Psoas muscle (tissue), 7 donors: ENCODE measurements at regions not wholly inside any gene's neighbourhood (a gene's known extent, or its start where the extent isn't known, plus 50 kb on each side); places are given as distances from the start of the nearest gene placed in this dataset.

Experiments
- ATAC-seq, 4 donors: fragments of 200-7000 bp; cut with Tn5 transposase; one replicate each; pipeline ENCODE4 v1.9.1; 2020; ENCODE audit warnings: moderate library complexity in 3 of 4, mild to moderate bottlenecking in 2 of 4
- DNase-seq, 2 donors: peaks; one replicate each; pipeline ENCODE4 v3.0.0-alpha.2; 2020
- H3K27ac ChIP-seq: fragments of 200-600 bp; one replicate; pipeline ENCODE4 v1.8.0; 2022
- H3K27me3 ChIP-seq, 3 donors: fragments of 200-600 bp in 1 of 3; one replicate each; pipeline versions ENCODE4 v1.6.1 to v1.8.0; 2013 to 2022; ENCODE audit warnings: low read length in 2 of 3, mild to moderate bottlenecking in 2 of 3, moderate library complexity in 1 of 3; ENCODE audit not compliant: insufficient read depth in 3 of 3
- H3K36me3 ChIP-seq, 2 donors: fragments of 200-600 bp in 1 of 2; one replicate each; pipeline versions ENCODE4 v1.6.1 to v1.8.0; 2013 to 2022; ENCODE audit warnings: low read depth in 1 of 2, mild to moderate bottlenecking in 1 of 2, moderate library complexity in 1 of 2; ENCODE audit not compliant: insufficient read depth in 1 of 2
- H3K4me1 ChIP-seq: fragments of 200-600 bp; one replicate; pipeline ENCODE4 v1.8.0; 2022
- H3K4me3 ChIP-seq: fragments of 200-600 bp; one replicate; pipeline ENCODE4 v1.8.0; 2022; ENCODE audit warnings: mild to moderate bottlenecking
- H3K9me3 ChIP-seq: fragments of 200-600 bp; one replicate; pipeline ENCODE4 v1.8.0; 2022
- WGBS, 3 donors: extraction: QIAGEN DNeasy Blood & Tissue Kit; methylation state at CpG; one replicate each; pipeline versions ENCODE4 v1.1.6 to v1.1.7; 2013; 5-methylcytosine and 5-hydroxymethylcytosine counted together
- intact Hi-C, 2 donors: fragments of 100-400 bp; cut with DNase I; formaldehyde crosslinking; loops; one replicate each; pipeline versions ENCODE4 v1.11.0 to v1.14.2; 2022
- TF ChIP-seq, protein P1 (sequence below): fragments of 200-600 bp; IDR thresholded peaks from one replicate; pipeline ENCODE4 v1.8.0; 2022; ENCODE audit warnings: antibody characterized with exemption
- donor health status: healthy with polysubstance abuse.
- donor health status: DM: no; HTN: no; CAD: no; lungs with moderate emphysema.
- donor health status: Bipolar disorder and iron deficiency.
- donor health status: healthy.
- donor health status: DM: yes; HTN: yes; CAD: no.
- donor health status: DM: no; HTN: no; CAD: no.
- donor health status: DM: yes; HTN: yes; CAD: no.

DNA sequence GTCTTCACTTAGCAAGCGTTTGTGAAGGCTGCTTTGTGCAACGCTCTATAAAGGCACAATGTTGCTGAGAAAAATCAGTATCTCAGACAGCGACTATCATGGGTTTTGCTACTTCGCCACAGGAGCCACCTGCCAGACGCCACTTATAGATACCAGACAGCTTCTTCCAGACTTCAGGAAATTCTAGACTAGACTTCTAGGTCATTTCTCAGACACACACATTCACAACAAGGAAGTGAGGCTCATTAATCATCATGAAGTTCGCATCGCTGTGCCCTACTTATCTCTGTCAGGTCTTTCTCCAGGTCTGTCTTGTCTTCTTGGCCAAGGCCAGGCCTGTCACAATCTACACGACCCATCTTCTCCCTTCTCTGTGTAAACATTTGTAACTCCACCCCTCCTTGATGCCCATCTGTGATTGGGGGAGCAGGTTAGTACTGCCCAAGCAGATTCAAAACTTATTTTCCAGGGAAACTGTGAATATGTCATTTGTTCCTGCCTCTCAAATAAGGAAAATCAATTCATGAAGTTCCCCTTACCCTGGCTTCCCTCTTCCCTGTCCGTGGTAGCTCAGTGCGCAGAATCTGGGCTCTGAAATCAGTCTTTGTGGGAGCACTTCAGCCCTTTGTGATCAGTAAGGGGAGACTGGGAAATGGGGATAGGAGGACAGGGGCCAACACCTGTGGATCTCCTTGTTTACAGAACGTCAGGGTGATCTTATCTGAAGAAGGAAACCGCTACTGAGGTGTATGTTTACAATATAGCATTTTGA lies 115.5 kb downstream of the TNFAIP3 start:
- TF ChIP-seq, protein P1, sequence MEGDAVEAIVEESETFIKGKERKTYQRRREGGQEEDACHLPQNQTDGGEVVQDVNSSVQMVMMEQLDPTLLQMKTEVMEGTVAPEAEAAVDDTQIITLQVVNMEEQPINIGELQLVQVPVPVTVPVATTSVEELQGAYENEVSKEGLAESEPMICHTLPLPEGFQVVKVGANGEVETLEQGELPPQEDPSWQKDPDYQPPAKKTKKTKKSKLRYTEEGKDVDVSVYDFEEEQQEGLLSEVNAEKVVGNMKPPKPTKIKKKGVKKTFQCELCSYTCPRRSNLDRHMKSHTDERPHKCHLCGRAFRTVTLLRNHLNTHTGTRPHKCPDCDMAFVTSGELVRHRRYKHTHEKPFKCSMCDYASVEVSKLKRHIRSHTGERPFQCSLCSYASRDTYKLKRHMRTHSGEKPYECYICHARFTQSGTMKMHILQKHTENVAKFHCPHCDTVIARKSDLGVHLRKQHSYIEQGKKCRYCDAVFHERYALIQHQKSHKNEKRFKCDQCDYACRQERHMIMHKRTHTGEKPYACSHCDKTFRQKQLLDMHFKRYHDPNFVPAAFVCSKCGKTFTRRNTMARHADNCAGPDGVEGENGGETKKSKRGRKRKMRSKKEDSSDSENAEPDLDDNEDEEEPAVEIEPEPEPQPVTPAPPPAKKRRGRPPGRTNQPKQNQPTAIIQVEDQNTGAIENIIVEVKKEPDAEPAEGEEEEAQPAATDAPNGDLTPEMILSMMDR = no peak
- Histone ChIP-seq H3K4me3 (no peak overlapping the region), H3K36me3 (no peaks in the 10 kb centered on the region), H3K27me3 (peaks cover 0 to 3% (median 1%) of the 10 kb centered on the region in 3 donors), H3K9me3 (no peaks in the 10 kb centered on the region), H3K27ac (no peak overlapping the region), H3K4me1 (no peaks in the 10 kb centered on the region)
- DNase-seq (no peak), ATAC-seq (no peak)
- intact Hi-C loops = no loop called here
- 70 to 74% (median 72%) methylated on average over 12 of the region's 12 CpGs for WGBS, 3 donors

DNA sequence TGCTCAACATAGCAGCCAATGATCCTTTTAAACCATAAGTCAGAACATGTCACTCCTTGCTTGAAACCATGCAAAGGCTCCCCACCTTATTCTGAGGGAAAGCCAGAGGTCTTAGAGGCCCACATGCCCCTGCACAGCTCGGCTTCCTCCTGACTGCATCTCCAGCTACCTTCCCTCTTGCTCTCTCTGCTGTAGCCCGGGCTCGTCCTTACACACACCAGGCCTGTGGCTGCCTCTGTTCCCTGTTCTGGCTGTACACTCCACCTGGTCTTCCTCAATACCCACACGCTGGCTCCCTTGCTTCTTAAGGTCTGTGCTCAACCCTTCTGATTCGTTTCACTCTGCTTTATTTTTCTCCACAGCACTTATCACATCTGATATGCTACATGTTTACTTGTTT lies 116.2 kb downstream of the TNFAIP3 start:
- H3K27ac ChIP-seq = no peak overlapping the region
- TF ChIP-seq, protein P1 = no peak
- intact Hi-C loops = no loop called here
- no peaks in the 10 kb centered on the region for H3K9me3 ChIP-seq
- H3K36me3 ChIP-seq = no peaks in the 10 kb centered on the region
- H3K4me3 ChIP-seq = no peak overlapping the region
- DNase-seq (no peak), ATAC-seq (no peak)
- peaks cover 0 to 3% (median 1%) of the 10 kb centered on the region in 3 donors for H3K27me3 ChIP-seq
- 83 to 88% (median 86%) methylated on average over 5 of the region's 5 CpGs for WGBS, 3 donors
- no peaks in the 10 kb centered on the region for H3K4me1 ChIP-seq

DNA sequence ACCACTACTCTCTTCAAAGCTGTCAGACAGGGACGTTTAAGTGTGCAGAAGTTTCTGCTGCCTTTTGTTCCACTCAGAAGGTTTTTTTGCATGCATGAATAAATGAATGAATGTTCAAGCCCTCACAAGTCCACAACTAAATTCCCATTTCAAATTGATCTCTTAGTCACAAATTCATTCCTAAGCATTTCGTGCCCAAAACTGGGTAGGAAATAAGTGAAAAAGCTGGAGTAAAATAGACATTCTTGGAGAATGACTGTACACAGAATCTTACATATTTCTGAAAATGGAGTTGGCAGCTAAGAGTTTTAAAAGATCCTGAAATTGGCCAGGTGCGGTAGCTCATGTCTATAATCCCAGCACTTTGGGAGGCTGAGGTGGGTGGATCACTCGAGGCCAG lies 117.6 kb downstream of the PERP start:
- Histone ChIP-seq H3K27me3 (peaks cover 0 to 1% (median 0%) of the 10 kb centered on the region in 3 donors), H3K4me3 (no peak overlapping the region), H3K27ac (no peak overlapping the region), H3K4me1 (no peaks in the 10 kb centered on the region), H3K9me3 (no peaks in the 10 kb centered on the region), H3K36me3 (no peaks in the 10 kb centered on the region)
- ATAC-seq (no peak), DNase-seq (no peak)
- TF ChIP-seq, protein P1 = no peak
- 40 to 59% (median 42%) methylated on average over 4 of the region's 4 CpGs for WGBS, 3 donors
- intact Hi-C loops = no loop called here

DNA sequence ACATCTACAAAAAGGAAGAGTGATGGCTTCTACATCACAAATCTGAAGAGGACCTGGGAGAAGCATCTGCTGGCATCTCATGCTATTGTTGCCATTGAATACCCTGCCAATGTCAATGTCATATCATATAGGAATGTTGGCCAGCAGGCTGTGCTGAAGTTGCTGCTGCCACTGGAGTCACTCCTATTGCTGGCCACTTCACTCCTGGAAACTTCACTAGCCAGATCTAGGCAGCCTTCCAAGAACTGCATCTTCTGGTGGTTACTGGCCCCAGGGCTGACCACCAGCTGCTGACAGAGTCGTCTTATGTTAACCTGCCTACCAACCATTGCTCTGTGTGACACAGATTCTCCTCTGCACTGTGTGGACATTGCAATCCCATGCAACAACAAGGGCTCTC lies 111.8 kb downstream of the PERP start:
- no peaks in the 10 kb centered on the region for H3K36me3 ChIP-seq
- intact Hi-C loops = no loop called here
- H3K27me3 ChIP-seq = peaks cover 0 to 1% (median 0%) of the 10 kb centered on the region in 3 donors
- TF ChIP-seq, protein P1 = no peak
- no peak overlapping the region for H3K27ac ChIP-seq
- ATAC-seq = no peak
- no peaks in the 10 kb centered on the region for H3K4me1 ChIP-seq
- no peaks in the 10 kb centered on the region for H3K9me3 ChIP-seq
- DNase-seq = no peak
- no peak overlapping the region for H3K4me3 ChIP-seq
- WGBS, 3 donors = 37 to 67% (median 65%) methylated on average over 1 of the region's 1 CpG
